WTC11 (cell line): ENCODE measurements at regions not wholly inside any gene's neighbourhood (a gene's known extent, or its start where the extent isn't known, plus 50 kb on each side); places are given as distances from the start of the nearest gene placed in this dataset.

Source experiments
- ATAC-seq: fragments of 200-7000 bp; cut with Tn5 transposase; 2 replicates; pipeline ENCODE4 v1.10.0; 2021; ENCODE audit warnings: mild to moderate bottlenecking, moderate library complexity
- CTCF ChIA-PET: fragments of 300-600 bp; sonication (Branson Sonifier 250); formaldehyde crosslinking; loops from one replicate; lab custom pipeline; 2021; ENCODE audit warnings: antibody characterized with exemption; lab: Charles Lee
- POLR2A ChIA-PET: fragments of 350-600 bp; sonication (Branson Sonifier 250); formaldehyde crosslinking; loops from one replicate; lab custom pipeline; 2021; ENCODE audit warnings: antibody characterized with exemption; lab: Charles Lee
- DNase-seq: peaks from one replicate; pipeline ENCODE4 v3.0.0; 2021; ENCODE audit warnings: low spot score
- H3K27ac Mint-ChIP-seq: 2 replicates; pipeline ENCODE4 v1.8.0; 2021; ENCODE audit warnings: mixed read lengths
- H3K27me3 Mint-ChIP-seq: 2 replicates; pipeline ENCODE4 v1.8.0; 2021; ENCODE audit warnings: low read depth, mild to moderate bottlenecking, moderate library complexity, mixed read lengths
- H3K36me3 Mint-ChIP-seq: 2 replicates; pipeline ENCODE4 v1.8.0; 2021; ENCODE audit warnings: mixed read lengths
- H3K4me1 Mint-ChIP-seq: 2 replicates; pipeline ENCODE4 v1.8.0; 2022; ENCODE audit warnings: mixed read lengths
- H3K4me3 Mint-ChIP-seq: 2 replicates; pipeline ENCODE4 v1.8.0; 2021; ENCODE audit warnings: mild to moderate bottlenecking, moderate library complexity, mixed read lengths
- H3K9me3 Mint-ChIP-seq: 2 replicates; pipeline ENCODE4 v1.8.0; 2021; ENCODE audit warnings: mixed read lengths
- CREB1 ChIP-seq: sonication (generic); formaldehyde crosslinking; IDR thresholded peaks from 2 replicates; pipeline ENCODE4 v1.8.0; 2023; ENCODE audit warnings: mild to moderate bottlenecking, missing genetic modification reagents
- CTCF ChIP-seq: fragments of 200-600 bp; IDR thresholded peaks from 2 replicates; pipeline ENCODE4 v1.8.0; 2022; ENCODE audit warnings: antibody characterized with exemption
- ETV6 ChIP-seq: sonication (generic); formaldehyde crosslinking; IDR thresholded peaks from 2 replicates; pipeline ENCODE4 v1.8.1; 2022; ENCODE audit warnings: mild to moderate bottlenecking, missing genetic modification reagents
- MAX ChIP-seq: sonication (generic); formaldehyde crosslinking; IDR thresholded peaks from 2 replicates; pipeline ENCODE4 v1.8.0; 2022; ENCODE audit warnings: mild to moderate bottlenecking, missing genetic modification reagents
- MLX ChIP-seq: sonication (generic); formaldehyde crosslinking; IDR thresholded peaks from 2 replicates; pipeline ENCODE4 v1.8.1; 2023; ENCODE audit warnings: mild to moderate bottlenecking, missing genetic modification reagents, moderate library complexity
- OVOL2 ChIP-seq: fragments of 250-450 bp; sonication (Bioruptor Pico); IDR thresholded peaks from 2 replicates; pipeline ENCODE4 v1.9.0; 2021; ENCODE audit warnings: mild to moderate bottlenecking, borderline replicate concordance
- PRRX2 ChIP-seq: fragments of 250-450 bp; sonication (Bioruptor Pico); IDR thresholded peaks from 2 replicates; pipeline ENCODE4 v1.8.0; 2021; ENCODE audit warnings: mild to moderate bottlenecking
- SP1 ChIP-seq: sonication (generic); formaldehyde crosslinking; conservative IDR thresholded peaks from 2 replicates; pipeline ENCODE4 v1.8.1; 2022; ENCODE audit warnings: missing genetic modification reagents
- TEAD4 ChIP-seq: sonication (generic); formaldehyde crosslinking; IDR thresholded peaks from 2 replicates; pipeline ENCODE4 v1.8.0; 2022; ENCODE audit warnings: mild to moderate bottlenecking, missing genetic modification reagents
- ZNF416 ChIP-seq: fragments of 250-450 bp; sonication (Bioruptor Pico); IDR thresholded peaks from 2 replicates; pipeline ENCODE4 v1.9.0; 2021; ENCODE audit warnings: mild to moderate bottlenecking, inconsistent platforms
- ZNF671 ChIP-seq: fragments of 250-450 bp; sonication (Bioruptor Pico); IDR thresholded peaks from 2 replicates; pipeline ENCODE4 v1.8.0; 2021; ENCODE audit warnings: mild to moderate bottlenecking
- TF ChIP-seq, protein P1 (sequence below): sonication (generic); formaldehyde crosslinking; IDR thresholded peaks from 2 replicates; pipeline ENCODE4 v1.8.0; 2022; ENCODE audit warnings: missing genetic modification reagents
- TF ChIP-seq, protein P2 (sequence below): fragments of 250-450 bp; sonication (Bioruptor Pico); IDR thresholded peaks from 2 replicates; pipeline ENCODE4 v1.9.0; 2021; ENCODE audit warnings: moderate library complexity, mild to moderate bottlenecking, inconsistent platforms, borderline replicate concordance

GRCh38 chr7:106604303-106604924, 56.5 kb downstream of the CCDC71L start:
- no peaks in the 10 kb centered on the region for H3K36me3 Mint-ChIP-seq
- H3K27me3 Mint-ChIP-seq, result no peaks in the 10 kb centered on the region
- CTCF ChIA-PET, result no interaction called here
- no peak overlapping the region for H3K27ac Mint-ChIP-seq
- POLR2A ChIA-PET, result no interaction called here
- H3K9me3 Mint-ChIP-seq, result no peaks in the 10 kb centered on the region
- DNase-seq (no peak), ATAC-seq (no peak)
- H3K4me3 Mint-ChIP-seq, result no peak overlapping the region
- TF ChIP-seq CTCF, result no peak
- no peak for TF ChIP-seq SP1 (CRISPR knock-in tag)
- no peak for TF ChIP-seq CREB1
- no peaks in the 10 kb centered on the region for H3K4me1 Mint-ChIP-seq

- no peaks in the 10 kb centered on the region for H3K27me3 Mint-ChIP-seq
- no peak overlapping the region for H3K27ac Mint-ChIP-seq
- POLR2A ChIA-PET, result no interaction called here
- ATAC-seq, result no peak; the same call in 1 of the 2 replicates
- H3K36me3 Mint-ChIP-seq, result no peaks in the 10 kb centered on the region
- peaks cover 8% of the 10 kb centered on the region for H3K4me1 Mint-ChIP-seq
- H3K4me3 Mint-ChIP-seq, result no peak overlapping the region
- TF ChIP-seq CTCF (no peak), TEAD4 (CRISPR knock-in tag) (no peak), ZNF416 (CRISPR knock-in tag) (no peak)
- TF ChIP-seq, protein P1, sequence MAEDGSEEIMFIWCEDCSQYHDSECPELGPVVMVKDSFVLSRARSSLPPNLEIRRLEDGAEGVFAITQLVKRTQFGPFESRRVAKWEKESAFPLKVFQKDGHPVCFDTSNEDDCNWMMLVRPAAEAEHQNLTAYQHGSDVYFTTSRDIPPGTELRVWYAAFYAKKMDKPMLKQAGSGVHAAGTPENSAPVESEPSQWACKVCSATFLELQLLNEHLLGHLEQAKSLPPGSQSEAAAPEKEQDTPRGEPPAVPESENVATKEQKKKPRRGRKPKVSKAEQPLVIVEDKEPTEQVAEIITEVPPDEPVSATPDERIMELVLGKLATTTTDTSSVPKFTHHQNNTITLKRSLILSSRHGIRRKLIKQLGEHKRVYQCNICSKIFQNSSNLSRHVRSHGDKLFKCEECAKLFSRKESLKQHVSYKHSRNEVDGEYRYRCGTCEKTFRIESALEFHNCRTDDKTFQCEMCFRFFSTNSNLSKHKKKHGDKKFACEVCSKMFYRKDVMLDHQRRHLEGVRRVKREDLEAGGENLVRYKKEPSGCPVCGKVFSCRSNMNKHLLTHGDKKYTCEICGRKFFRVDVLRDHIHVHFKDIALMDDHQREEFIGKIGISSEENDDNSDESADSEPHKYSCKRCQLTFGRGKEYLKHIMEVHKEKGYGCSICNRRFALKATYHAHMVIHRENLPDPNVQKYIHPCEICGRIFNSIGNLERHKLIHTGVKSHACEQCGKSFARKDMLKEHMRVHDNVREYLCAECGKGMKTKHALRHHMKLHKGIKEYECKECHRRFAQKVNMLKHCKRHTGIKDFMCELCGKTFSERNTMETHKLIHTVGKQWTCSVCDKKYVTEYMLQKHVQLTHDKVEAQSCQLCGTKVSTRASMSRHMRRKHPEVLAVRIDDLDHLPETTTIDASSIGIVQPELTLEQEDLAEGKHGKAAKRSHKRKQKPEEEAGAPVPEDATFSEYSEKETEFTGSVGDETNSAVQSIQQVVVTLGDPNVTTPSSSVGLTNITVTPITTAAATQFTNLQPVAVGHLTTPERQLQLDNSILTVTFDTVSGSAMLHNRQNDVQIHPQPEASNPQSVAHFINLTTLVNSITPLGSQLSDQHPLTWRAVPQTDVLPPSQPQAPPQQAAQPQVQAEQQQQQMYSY (CRISPR knock-in tag), result no peak
- CTCF ChIA-PET, result no interaction called here
- H3K9me3 Mint-ChIP-seq, result 0 out of 2 replicates have a peak, but pooled peaks cover 4% of the 10 kb centered on the region
- DNase-seq, result no peak
These were observed 57.6 kb downstream of the CCDC71L start for GRCh38 chr7:106603346-106603745.

DNA sequence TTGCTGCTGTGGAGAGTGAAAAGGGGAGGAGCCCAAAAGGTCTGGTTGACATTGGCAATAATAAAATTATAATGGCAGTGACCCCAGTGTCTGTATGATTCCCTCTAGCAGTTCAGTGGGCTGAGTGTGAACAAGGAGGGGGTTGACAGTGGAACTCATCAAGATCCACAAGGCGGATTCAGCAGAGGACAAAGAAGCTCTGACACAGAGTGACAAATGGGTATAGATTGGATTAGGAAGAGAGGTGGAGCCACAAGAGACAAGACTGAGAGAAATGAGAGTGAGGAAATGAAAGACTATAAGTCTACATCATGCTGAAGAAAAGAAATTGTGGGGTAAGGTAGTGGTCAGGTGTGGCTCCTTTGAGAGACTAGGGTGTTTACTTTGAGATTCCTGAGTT, 58.9 kb downstream of the CCDC71L start:
- no peak overlapping the region for H3K27ac Mint-ChIP-seq
- H3K4me3 Mint-ChIP-seq, result no peak overlapping the region
- ChIA-PET CTCF (no interaction called here), POLR2A (no interaction called here)
- ATAC-seq, result no peak
- no peaks in the 10 kb centered on the region for H3K27me3 Mint-ChIP-seq
- H3K4me1 Mint-ChIP-seq, result peaks cover 8% of the 10 kb centered on the region
- H3K9me3 Mint-ChIP-seq, result 0 out of 2 replicates have a peak, but pooled peaks cover 4% of the 10 kb centered on the region
- no peak for TF ChIP-seq MAX
- TF ChIP-seq PRRX2 (CRISPR knock-in tag), result no peak
- TF ChIP-seq OVOL2, result no peak
- TF ChIP-seq MLX (CRISPR knock-in tag), result no peak
- TF ChIP-seq, protein P2, sequence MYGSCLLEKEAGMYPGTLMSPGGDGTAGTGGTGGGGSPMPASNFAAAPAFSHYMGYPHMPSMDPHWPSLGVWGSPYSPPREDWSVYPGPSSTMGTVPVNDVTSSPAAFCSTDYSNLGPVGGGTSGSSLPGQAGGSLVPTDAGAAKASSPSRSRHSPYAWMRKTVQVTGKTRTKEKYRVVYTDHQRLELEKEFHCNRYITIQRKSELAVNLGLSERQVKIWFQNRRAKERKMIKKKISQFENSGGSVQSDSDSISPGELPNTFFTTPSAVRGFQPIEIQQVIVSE, result no peak
- TF ChIP-seq CTCF, result no peak
- no peak for TF ChIP-seq ETV6 (CRISPR knock-in tag)
- no peak for TF ChIP-seq ZNF671 (CRISPR knock-in tag)
- TF ChIP-seq, all 79 proteins: peak for 0
- no peak for DNase-seq
- H3K36me3 Mint-ChIP-seq, result no peaks in the 10 kb centered on the region
